Loucy (cell line): ENCODE measurements at regions not wholly inside any gene's neighbourhood (a gene's known extent, or its start where the extent isn't known, plus 50 kb on each side); places are given as distances from the start of the nearest gene placed in this dataset.

ENCODE experiments used
- CTCF ChIP-seq: fragments of 200-600 bp; sonication (generic); conservative IDR thresholded peaks from 2 replicates; pipeline ENCODE4 v1.5.1; 2014; ENCODE audit warnings: mild to moderate bottlenecking, antibody characterized with exemption, low read length
- EZH2phosphoT487 ChIP-seq: fragments of 200-600 bp; IDR thresholded peaks from 2 replicates; pipeline ENCODE4 v1.6.1; 2018; ENCODE audit warnings: antibody characterized with exemption, mild to moderate bottlenecking, moderate library complexity, borderline replicate concordance

- TF ChIP-seq CTCF (no peak), EZH2phosphoT487 (no peak)
Measured at GRCh38 chr7:13320333-13320732, 632.9 kb downstream of the ARL4A start.
